Psoas muscle (tissue), 7 donors: ENCODE measurements at regions not wholly inside any gene's neighbourhood (a gene's known extent, or its start where the extent isn't known, plus 50 kb on each side); places are given as distances from the start of the nearest gene placed in this dataset.

ENCODE experiments used
- ATAC-seq, 4 donors: fragments of 200-7000 bp; cut with Tn5 transposase; one replicate each; pipeline ENCODE4 v1.9.1; 2020; ENCODE audit warnings: moderate library complexity in 3 of 4, mild to moderate bottlenecking in 2 of 4
- DNase-seq, 2 donors: peaks; one replicate each; pipeline ENCODE4 v3.0.0-alpha.2; 2020
- H3K27ac ChIP-seq: fragments of 200-600 bp; one replicate; pipeline ENCODE4 v1.8.0; 2022
- H3K27me3 ChIP-seq, 3 donors: fragments of 200-600 bp in 1 of 3; one replicate each; pipeline versions ENCODE4 v1.6.1 to v1.8.0; 2013 to 2022; ENCODE audit warnings: low read length in 2 of 3, mild to moderate bottlenecking in 2 of 3, moderate library complexity in 1 of 3; ENCODE audit not compliant: insufficient read depth in 3 of 3
- H3K36me3 ChIP-seq, 2 donors: fragments of 200-600 bp in 1 of 2; one replicate each; pipeline versions ENCODE4 v1.6.1 to v1.8.0; 2013 to 2022; ENCODE audit warnings: low read depth in 1 of 2, mild to moderate bottlenecking in 1 of 2, moderate library complexity in 1 of 2; ENCODE audit not compliant: insufficient read depth in 1 of 2
- H3K4me1 ChIP-seq: fragments of 200-600 bp; one replicate; pipeline ENCODE4 v1.8.0; 2022
- H3K4me3 ChIP-seq: fragments of 200-600 bp; one replicate; pipeline ENCODE4 v1.8.0; 2022; ENCODE audit warnings: mild to moderate bottlenecking
- H3K9me3 ChIP-seq: fragments of 200-600 bp; one replicate; pipeline ENCODE4 v1.8.0; 2022
- WGBS, 3 donors: extraction: QIAGEN DNeasy Blood & Tissue Kit; methylation state at CpG; one replicate each; pipeline versions ENCODE4 v1.1.6 to v1.1.7; 2013; 5-methylcytosine and 5-hydroxymethylcytosine counted together
- intact Hi-C, 2 donors: fragments of 100-400 bp; cut with DNase I; formaldehyde crosslinking; loops; one replicate each; pipeline versions ENCODE4 v1.11.0 to v1.14.2; 2022
- TF ChIP-seq, protein P1 (sequence below): fragments of 200-600 bp; IDR thresholded peaks from one replicate; pipeline ENCODE4 v1.8.0; 2022; ENCODE audit warnings: antibody characterized with exemption
- donor health status: healthy with polysubstance abuse.
- donor health status: DM: no; HTN: no; CAD: no; lungs with moderate emphysema.
- donor health status: Bipolar disorder and iron deficiency.
- donor health status: healthy.
- donor health status: DM: yes; HTN: yes; CAD: no.
- donor health status: DM: no; HTN: no; CAD: no.
- donor health status: DM: yes; HTN: yes; CAD: no.

DNA sequence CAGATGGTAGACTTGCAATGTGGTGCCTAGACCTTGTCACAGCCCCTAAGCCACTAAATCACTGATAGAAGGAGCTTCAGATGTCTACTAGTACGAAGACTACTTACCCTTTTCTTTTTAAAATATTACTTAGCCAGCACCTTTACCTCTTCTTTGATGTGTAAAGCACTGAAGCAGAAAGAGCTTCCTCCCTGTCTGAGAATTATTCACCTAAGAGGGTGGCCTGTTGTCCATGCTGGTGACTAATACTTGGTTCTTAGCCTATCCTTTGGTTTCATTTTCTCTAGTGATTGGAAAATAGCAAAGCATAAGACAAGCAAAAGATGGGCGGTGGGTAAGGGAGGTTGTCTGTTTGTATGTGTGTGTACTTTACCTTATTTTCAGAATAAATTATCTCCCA lies 794.6 kb downstream of the TFAP2A start:
- 80 to 88% (median 85%) methylated on average over 2 of the region's 2 CpGs for WGBS, 3 donors
- ATAC-seq = no peak
- intact Hi-C loops = no loop called here

GRCh38 chr6:9614778-9615177 lies 800.1 kb downstream of the TFAP2A start:
- Histone ChIP-seq H3K4me3 (no peak overlapping the region), H3K9me3 (no peaks in the 10 kb centered on the region), H3K27ac (no peak overlapping the region), H3K27me3 (no peaks in the 10 kb centered on the region), H3K4me1 (no peaks in the 10 kb centered on the region), H3K36me3 (no peaks in the 10 kb centered on the region)
- TF ChIP-seq, protein P1, sequence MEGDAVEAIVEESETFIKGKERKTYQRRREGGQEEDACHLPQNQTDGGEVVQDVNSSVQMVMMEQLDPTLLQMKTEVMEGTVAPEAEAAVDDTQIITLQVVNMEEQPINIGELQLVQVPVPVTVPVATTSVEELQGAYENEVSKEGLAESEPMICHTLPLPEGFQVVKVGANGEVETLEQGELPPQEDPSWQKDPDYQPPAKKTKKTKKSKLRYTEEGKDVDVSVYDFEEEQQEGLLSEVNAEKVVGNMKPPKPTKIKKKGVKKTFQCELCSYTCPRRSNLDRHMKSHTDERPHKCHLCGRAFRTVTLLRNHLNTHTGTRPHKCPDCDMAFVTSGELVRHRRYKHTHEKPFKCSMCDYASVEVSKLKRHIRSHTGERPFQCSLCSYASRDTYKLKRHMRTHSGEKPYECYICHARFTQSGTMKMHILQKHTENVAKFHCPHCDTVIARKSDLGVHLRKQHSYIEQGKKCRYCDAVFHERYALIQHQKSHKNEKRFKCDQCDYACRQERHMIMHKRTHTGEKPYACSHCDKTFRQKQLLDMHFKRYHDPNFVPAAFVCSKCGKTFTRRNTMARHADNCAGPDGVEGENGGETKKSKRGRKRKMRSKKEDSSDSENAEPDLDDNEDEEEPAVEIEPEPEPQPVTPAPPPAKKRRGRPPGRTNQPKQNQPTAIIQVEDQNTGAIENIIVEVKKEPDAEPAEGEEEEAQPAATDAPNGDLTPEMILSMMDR = no peak
- intact Hi-C loops = no loop called here
- DNase-seq (no peak), ATAC-seq (no peak)
- WGBS, 3 donors = 49 to 56% (median 53%) methylated on average over 6 of the region's 6 CpGs

More for the DNA sequence above, 794.6 kb downstream of the TFAP2A start:
- DNase-seq = no peak
- Histone ChIP-seq H3K4me3 (no peak overlapping the region), H3K27me3 (no peaks in the 10 kb centered on the region), H3K4me1 (no peaks in the 10 kb centered on the region), H3K36me3 (no peaks in the 10 kb centered on the region), H3K27ac (no peak overlapping the region), H3K9me3 (no peaks in the 10 kb centered on the region)
- TF ChIP-seq, protein P1 = no peak

DNA sequence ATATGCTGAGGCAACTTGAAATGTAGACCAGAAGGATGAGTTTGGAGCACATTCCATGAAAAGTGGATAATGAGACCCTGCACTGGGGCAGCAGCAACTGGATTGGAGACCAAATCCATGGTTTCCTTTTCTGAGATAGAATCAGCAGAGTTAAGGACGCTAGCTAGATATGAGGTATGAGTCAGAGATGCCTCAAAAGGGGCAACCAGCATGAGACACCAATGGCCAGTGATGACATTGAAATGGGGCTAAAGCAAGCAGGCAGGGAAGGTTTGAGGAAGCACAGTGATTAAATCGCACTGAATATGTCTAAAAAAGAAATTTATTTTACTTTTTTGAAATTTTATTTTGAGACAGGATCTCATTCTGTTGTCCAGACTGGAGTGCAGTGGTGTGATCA lies 802.4 kb downstream of the TFAP2A start:
- Histone ChIP-seq H3K9me3 (no peaks in the 10 kb centered on the region), H3K27ac (no peak overlapping the region), H3K4me3 (no peak overlapping the region), H3K36me3 (no peaks in the 10 kb centered on the region), H3K4me1 (no peaks in the 10 kb centered on the region), H3K27me3 (no peaks in the 10 kb centered on the region)
- no peak for ATAC-seq
- TF ChIP-seq, protein P1 = no peak
- WGBS, 3 donors = 67 to 82% (median 67%) methylated on average over 2 of the region's 2 CpGs
- no peak for DNase-seq
- intact Hi-C loops = no loop called here

- 44 to 52% (median 45%) methylated on average over 8 of the region's 8 CpGs for WGBS, 3 donors
- no peaks in the 10 kb centered on the region for H3K9me3 ChIP-seq
- intact Hi-C loops = no loop called here
- no peak overlapping the region for H3K27ac ChIP-seq
- TF ChIP-seq, protein P1 = no peak
- DNase-seq (no peak), ATAC-seq (no peak)
- no peaks in the 10 kb centered on the region for H3K36me3 ChIP-seq
- no peak overlapping the region for H3K4me3 ChIP-seq
- H3K4me1 ChIP-seq = no peaks in the 10 kb centered on the region
- no peaks in the 10 kb centered on the region for H3K27me3 ChIP-seq
Observed at GRCh38 chr6:9610620-9611415, 804.1 kb downstream of the TFAP2A start.
